Hematopoietic multipotent progenitor cell treated with erythropoietin and hydrocortisone succinate and interleukin-3 and kit ligand, for 8 days (in vitro differentiated cells): ENCODE measurements at regions not wholly inside any gene's neighbourhood (a gene's known extent, or its start where the extent isn't known, plus 50 kb on each side); places are given as distances from the start of the nearest gene placed in this dataset.

Experiments
- DNase-seq: peaks from one replicate; pipeline ENCODE4 v3.0.0-alpha.2; 2015

DNA sequence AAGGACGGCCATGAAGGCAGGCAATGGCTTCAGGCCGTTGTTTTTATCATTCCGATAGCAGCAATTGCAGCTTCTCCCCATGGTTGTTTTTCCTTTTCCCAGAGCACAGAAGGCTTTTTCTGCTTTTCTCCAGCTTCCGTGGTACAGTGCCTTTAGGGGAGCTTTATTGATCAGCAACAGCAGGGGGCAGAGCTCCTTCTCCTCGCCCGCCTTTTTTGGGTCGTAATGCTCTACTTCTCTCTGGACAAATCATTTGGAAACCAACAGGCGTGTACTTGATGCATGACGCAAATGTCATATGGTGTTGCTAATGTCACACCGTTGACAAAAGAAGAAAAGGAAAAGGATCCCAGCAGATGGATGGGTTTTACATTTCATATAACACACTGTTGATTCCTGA lies 79.7 kb upstream of the SNRK start:
- DNase-seq = no peak

DNA sequence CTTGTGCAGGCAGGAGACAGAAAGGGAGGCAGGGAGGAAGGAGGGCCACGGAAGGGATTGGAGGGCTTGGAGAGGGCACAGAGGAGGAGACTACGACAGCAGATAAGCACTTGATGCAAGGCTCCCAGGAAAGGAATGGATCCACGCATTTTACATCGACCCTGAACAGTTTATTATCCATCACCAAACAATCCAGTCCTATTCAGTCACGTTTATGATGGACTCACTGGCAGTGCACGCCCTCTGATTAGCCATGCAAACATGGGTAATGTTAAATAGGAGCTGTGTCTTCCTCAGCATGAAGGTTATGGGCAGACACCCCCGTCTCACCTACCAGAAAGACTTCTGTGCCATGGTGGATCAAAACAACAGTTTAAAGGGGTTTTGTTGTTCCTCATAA lies 80.2 kb upstream of the SNRK start:
- no peak for DNase-seq

DNA sequence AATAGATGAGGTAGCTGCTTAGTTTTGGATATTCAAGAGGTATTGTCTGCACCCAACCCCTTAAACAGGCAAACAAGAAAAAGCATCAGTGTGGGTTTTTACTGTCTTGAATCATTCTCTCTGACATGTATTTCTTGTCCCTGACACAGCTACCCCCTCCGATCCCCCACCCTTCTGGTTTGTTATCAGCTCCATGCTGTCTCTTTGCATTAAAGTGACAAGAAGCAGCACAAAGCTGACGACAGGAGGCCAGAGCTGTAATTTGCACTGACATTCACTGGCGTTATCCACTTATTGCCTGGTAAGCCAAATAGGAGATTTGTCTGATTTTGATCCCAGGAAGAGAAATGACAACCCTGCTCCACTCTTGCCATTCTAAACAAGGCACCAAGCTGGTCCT lies 83.3 kb upstream of the SNRK start:
- no peak for DNase-seq

DNA sequence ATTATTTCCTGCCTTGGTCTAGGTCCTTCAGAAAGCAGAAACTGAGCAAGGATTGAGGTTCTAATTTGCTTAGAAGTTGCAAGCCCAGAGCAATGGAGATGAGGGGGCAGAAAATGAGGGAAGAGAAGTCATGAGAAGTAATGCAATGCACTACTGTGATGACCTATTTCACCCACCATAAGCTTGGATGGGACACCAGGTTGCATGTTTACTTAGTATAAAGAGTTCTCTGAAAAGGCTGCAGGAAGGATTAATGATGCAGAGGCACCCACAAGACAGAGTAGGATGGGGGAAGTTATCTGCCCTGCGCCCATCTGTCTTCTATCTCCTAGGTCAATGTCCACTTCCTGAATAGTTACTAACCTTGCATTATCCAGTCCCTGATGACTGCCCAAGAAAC lies 84.8 kb upstream of the SNRK start:
- DNase-seq = no peak

DNA sequence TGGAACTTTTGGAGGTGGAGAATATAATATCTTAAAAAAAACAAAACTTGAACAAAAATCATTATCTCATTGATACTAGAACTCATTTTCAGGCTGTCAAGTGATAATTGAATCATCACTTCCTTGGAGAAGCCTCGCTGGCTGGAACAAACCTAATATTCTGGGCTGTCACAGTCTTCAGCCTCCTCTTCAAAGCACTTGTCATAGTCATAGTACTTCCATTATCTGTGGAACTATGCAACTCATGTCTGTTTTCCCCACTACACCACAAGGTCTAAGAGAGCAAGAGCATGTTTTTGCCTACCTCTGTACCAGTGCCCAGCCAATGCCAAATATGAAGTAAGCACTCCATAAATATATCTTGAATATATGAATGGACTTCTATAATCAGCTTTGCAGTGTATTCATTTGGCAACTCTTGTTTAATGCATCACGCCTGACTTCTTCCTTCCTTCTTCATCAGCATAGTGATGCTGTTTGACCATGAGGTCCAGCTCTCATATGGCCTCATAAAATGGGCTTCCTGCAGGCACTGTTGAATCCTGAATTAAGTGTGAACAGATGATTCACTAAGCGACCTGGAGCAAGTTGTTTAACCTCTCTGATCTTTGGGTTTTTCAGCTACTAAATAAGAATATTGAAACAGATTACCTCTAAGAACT lies 86.6 kb upstream of the SNRK start:
- DNase-seq = no peak

DNA sequence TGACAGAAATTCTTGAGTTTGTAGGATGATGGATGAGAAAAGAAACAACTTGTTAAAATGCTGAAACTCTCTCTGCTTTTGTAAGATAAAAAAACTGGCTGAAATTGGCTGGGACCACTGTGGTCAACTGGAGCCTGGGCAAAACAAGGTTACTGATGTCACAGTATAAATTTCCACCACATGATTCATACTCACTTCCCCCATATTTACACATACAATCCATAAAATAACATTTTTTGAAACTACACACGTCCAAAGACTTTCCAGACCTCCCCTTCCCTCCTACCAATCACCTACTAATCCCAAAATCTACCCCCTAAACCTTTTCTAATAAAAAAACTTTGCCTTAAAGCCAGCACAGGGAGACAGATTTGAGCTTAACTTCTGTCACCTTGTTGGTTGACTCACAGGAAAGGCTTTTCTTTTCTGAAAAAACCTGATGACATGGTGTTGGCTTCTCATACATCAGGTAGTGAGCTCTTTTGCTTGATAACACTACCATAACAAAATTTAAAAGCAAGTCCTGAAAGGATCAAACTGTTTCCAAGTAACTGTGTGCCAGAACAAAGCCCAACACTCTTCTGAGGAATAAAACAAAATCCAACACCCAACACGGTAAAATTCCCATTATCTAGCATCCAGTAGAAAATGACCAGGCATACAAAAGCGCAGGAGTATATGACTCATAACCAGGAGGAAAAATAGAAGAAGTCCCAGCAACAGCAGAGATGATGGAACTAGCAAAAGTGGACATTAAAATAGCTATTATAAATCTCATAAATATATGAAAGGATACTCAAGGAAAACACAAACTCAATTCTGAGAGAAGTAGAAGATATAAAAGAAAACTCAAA lies 87.3 kb upstream of the SNRK start:
- DNase-seq = no peak

DNA sequence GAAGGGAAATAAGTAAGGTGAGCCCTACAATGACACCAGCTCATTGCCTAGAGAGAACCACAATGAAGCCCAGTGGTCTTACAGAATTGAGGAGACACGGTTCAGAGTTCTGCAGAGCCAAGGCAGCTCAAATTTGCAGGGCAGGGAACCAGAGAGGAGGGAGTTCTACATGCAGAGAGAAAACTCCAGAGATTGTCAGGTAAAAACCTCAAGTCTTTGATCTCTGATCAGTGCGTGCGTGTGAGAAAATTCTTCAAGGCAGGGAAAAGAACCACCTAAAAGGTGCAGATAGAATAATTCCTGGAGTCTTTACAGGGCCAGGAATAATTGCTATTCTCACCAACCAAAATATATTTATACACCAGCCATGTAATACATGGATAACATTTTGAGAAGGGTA lies 88.0 kb upstream of the SNRK start:
- no peak for DNase-seq

DNA sequence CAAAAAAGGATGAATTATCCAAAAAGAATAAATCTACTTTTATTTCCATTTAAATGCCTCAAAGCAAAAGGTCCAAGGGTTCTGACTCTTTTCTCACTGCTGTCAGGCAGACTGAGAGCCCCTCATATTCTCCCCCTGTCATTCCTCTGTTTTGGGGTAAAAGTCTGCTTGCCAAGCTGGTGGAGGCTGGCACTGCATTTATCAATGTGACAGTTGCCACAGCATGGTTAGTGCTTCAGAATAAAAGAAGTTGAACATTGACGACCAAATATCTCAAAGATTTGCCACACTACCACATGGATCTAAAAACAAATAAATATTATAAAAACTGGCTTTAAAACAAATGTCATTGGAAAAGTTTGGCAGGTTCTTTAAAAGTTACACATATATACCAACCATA lies 89.2 kb upstream of the SNRK start:
- no peak for DNase-seq

DNA sequence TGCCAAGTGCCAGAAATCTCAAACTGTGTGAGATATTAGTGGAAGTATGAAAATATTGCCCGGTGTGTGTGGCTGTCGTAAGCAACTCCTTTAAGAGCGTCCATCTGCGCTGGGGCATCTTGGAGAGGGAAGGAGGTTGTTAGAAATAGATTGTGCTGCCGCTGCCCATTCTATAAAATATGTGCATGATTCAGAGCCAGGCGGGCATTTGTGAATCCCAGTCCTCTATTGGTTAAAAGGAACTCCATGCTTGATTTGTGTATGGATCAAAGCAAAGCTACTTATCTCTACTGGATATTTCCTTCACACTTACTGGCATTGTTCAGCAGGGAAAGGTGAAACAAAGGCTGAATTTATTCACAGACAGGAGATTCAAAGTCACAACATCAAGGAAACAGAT lies 89.6 kb upstream of the SNRK start:
- DNase-seq = no peak

DNA sequence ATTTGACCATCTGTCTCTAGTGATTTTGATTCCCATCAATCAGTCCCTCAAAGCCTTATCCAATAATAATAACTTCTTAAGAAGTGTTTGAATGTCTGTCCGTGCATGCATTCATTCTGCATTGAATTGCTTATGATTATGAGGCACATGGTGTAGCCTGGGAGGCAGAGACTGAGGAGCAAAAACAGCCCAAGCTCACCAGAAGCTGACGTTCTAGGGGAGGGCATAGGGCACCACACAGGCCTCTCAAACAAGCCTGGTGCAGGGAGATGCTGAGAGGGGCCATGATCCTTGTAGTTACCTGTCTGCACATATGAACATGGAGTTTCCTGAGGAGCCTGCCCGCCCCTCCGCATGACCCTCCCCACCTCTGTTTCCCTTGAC lies 89.2 kb upstream of the POMGNT2 start:
- no peak for DNase-seq

DNA sequence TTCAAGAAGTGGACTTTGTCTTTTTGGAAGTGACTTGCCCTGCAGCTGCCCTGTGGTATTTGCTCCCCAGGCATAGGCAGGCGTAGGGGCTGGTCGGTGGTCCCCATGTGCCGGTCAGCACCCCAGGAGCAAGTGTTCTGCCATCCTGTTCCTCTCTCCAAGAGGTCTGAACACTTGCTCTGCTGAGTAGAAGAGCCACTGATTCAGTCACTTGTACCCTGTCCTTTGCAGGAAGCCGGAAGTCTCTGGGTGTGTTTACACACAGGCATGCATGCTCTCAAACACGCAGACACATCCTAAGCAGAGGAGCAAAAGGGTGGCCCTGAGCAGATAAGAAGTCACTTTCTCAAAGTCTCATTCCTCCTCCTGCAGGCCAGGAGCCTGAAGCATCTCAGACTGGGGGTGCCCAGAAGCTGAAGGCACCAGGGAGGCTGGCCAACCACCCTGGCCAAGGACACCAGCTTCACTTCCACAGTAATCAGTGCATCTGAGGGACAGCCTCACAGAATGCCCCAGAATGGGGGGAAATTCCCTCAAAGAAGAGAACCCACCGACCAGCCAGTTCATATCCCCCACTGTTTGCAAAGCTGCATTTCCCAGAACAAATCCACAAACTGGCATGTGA lies 88.7 kb upstream of the POMGNT2 start:
- no peak for DNase-seq

DNA sequence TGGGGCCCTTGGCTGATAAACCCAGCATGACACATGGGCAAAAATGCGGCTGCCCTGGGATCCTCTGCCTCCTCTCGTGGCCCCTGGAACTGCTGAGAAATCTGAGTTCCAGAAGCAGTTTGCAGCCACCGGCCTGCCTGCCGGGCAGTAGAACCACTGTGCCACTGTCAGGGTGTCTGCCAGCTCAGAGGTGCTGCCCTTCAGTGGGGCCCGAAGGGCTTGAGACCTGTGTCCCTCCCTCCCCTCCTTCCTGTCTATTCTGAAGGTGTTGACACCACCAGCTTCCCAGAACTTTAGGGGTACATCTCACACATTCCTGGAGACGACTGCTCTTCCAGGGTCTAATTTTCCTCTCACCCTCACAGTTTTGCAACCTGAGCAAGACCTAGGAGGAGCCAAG lies 88.2 kb upstream of the POMGNT2 start:
- DNase-seq = no peak

DNA sequence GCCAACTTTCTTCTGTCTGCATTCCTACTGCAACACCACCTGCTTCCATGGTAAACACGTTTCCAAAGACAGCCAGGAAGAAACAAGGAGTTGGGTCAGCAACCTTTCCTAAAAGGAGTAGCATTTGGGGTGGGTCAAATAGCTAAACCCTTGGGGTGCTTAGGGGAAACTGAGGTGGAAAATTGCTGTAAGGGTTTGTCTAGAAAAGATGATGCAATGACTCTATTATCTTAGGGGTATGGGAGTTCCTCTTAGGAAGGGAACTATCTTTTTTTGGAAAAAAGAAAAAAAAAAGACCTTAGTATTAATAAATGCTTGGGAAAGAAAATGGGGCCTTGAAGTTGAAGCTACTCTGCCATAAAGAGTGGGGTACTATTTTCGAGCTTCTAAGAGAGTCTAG lies 86.1 kb upstream of the POMGNT2 start:
- DNase-seq = no peak

DNA sequence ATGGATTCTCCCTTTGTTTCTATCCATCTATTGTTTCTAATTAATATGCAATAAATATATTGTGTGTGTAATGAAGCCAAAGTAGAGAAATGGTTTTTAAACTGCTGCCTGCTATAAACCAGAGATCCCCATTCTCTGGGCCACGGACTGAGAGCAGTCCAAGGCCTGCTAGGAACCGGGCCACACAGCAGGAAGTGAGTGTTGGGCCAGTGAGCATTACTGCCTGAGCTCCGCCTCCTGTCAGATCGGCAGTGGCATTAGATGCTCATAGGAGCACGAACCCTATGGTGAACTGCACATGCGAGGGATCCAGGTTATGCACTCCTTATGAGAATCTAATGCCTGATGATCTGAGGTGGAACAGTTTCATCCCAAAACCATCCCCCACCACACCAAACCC lies 85.2 kb upstream of the POMGNT2 start:
- DNase-seq = no peak

DNA sequence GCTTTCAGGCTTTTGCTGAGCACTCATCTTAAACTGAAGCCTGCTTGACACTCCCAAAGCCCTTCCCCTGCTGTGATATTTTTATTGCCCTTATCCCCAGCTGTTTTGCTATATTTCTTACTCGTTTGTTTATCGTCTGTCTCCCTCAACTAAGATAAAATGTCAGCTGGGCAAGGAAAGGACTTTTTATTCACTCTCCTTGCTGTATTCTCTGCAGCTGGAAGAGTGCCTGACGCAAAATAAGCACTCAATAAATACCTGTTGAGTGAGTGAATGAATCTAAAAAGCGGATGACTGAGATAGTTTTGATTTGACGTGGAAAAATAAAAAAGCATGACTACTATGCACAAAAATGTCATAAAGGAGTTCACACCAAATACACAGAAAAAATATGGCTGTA lies 84.8 kb upstream of the POMGNT2 start:
- DNase-seq = no peak

DNA sequence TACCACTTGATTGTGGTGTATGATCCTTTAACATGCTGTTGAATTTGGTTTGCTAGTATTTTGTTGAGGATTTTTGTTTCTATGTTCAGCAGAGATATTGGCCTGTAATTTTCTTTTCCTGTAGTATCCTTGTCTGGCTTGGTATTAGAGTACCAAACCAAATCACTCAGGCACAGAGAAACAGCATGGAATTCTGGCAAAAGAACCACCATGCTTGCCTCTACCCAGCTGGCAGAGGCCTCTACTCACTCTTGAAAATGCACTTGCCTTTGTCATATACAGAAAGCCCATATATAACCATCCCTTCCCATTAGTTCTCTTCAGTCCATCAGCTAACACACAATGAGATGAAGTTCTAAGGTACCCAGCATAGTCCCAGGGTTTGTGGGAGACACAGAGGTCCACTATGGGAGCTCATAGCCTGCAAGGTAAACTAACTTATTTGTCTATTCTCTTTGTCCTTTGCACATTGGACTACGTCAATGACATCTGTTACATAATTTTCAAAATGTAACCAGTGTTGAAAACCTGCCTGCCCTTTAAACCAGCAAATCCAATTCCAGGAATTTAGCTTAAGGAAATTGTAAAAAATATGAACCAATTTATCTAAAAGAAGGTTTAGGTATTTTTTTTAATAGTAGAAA lies 82.1 kb upstream of the POMGNT2 start:
- DNase-seq = no peak

DNA sequence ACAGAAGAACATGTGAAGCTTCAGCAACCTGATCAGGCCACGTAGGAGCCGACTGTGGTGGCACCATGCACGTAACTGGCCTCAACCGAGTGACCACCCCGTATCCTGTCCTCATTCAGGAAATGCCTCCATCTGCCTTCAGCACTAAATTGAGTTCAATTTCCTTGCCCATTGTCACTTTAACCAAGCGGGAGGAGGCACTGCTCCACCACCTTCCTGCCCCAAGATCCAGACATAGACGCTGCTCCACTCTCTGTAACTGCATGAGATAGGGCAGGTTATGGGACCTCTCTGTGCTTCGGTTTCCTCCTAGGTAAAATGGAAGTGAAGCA lies 80.1 kb upstream of the POMGNT2 start:
- DNase-seq = no peak

DNA sequence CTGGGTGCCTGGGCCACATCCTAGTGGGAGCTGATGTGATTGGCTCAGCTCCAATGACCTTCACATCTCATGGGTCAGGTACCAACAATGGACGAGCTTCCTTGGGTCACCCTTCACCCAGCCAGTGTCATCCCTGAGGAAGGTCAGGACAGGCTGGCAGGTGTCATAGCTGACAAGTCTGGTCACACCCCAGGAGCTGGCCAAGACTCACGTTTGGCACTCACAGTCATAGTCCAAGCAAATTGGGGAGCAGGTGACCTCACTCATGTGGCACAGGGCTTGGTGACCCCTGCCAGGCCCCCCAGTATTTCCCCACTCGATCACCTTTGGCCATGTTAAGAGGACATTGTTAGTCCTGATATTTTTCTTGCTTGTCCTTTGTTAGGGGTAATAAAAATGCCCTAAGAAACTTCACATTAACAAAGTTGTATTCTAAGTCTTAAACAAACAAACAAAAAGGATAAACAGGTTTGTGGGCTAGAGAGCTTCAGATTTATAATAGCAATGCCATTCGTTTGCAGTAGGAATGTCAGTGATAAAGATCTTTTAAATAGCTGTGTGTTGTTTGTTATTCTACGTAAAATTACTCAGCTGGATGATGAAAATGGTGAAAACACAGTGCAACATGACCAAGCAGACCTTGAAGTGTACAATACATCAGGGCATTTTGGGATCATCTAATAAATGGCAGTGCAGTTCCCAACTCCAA lies 79.5 kb upstream of the POMGNT2 start:
- no peak for DNase-seq

DNA sequence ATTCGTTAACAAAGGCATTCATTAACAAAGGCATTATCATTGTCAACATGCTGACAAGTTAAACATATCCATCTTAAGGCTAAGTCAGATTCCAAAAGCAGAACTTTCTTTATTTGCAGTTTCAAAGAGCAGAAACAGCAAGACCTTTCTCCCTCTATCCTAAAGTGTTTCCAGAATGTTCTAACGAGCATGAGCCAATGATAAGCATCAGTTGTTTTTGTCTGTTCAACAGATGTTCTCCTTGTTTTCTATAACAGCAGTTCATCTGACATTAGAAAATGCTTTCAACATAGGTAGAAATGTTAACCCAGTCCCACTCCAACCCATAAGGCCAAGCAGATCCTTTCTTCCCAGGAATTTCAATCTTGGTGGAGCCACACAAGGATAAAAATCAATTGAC lies 77.6 kb upstream of the POMGNT2 start:
- no peak for DNase-seq

DNA sequence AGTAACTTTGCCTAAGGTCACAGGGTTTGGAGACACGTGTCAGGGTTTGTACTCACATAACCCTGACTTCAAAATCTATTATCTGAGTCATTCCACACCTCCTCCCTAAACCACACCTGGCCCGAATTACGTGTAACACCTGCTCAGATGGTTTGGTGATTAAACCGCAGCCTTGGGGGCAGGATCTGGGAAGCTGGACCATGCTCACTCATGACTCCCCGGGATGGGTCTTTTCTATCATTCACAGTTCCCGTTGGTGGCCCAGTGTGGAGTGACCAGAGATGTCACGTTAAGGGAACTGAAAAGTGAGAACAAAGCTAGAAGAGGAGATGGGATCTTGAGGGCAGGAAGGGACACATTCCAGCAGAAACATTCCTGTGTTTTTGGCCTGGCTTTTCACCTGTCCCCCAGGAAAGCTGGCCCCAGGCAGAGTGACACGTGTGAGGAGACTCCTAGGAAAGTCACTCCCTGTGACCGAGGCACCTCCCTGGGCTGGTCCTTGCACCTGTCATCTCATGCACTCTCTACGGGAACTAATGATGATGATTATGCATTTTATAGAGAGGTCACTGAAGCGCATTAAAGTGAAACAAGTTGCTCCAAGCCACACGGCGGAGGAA lies 75.4 kb upstream of the POMGNT2 start:
- DNase-seq = no peak

DNA sequence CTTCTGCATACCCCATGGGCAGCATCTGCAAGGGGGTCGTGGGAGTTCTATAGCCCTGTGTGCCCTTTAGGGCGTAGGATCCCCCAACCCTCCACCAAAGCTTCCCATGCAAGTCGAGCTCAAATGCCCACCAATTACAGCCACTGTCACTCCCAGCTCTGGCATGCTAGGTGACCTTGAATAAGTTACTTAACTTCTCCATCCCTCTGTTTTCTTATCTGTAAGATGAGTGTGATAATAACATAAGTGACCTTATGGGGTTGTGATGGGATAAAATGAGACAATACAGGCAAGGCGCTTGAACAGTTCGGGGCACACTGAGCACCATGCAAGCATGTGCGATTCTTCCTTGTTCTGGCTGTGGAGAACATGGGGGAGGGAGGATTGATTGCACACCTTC lies 74.8 kb upstream of the POMGNT2 start:
- DNase-seq = no peak

DNA sequence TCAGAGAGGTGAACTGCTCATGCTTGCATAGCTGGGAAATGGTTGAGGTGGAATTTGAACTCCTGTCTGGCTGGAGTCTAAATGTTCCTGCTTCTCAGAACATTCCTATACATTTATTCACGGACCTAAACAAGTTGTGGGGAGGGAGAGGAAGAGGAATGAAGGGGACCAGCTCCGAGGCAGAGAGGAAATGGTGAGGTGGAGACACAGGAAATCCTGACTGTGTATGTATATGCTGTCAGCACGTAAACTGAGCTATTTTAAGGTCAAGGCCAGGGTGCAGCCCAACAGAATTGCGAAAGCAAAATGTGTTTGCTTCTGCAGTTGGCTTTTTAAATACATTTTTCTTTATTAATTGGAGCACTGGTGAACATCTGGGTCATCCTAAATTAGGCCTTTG lies 74.1 kb upstream of the POMGNT2 start:
- no peak for DNase-seq

DNA sequence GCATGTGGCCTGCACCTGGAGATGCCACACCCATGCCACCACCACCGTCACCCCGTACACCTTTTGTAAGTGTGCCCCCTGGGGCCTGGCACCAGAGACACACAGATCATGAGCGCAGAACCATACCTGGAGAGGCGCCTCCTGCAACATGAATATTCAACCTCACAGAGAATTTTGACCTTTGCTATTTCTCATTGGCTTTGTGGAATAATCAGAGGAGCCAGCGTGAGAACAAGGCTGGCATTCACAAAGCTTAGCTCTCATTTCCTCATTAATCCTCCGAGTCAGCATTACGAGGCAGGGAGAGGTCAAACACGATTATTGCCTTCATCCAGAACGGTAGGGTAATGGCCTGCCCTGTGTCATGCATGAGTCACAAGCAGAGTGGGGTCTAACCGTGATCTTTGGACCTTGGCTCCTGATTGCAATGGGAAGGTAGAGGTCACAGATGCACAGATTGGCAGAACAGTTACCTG lies 73.0 kb upstream of the POMGNT2 start:
- no peak for DNase-seq
